A549 (cell line): ENCODE measurements at regions not wholly inside any gene's neighbourhood (a gene's known extent, or its start where the extent isn't known, plus 50 kb on each side); places are given as distances from the start of the nearest gene placed in this dataset.

ENCODE experiments used
- CTCF ChIP-seq: fragments of >200 bp; sonication (Bioruptor Twin); formaldehyde crosslinking; IDR thresholded peaks from 3 replicates; pipeline ENCODE4 v1.5.1; 2016
- EP300 ChIP-seq, 2 experiments: fragments of >200 bp; sonication (Bioruptor Twin); formaldehyde crosslinking; IDR thresholded peaks; 2 replicates in 1 of 2; 3 replicates in 1 of 2; pipeline ENCODE4 v1.6.1; 2016 to 2017
- ESRRA ChIP-seq: fragments of 150-350 bp; IDR thresholded peaks from 2 replicates; pipeline ENCODE4 v1.6.1; 2014; ENCODE audit warnings: mild to moderate bottlenecking, low read length, borderline replicate concordance
- HDAC2 ChIP-seq: fragments of 200-600 bp; sonication (generic); IDR thresholded peaks from 2 replicates; pipeline ENCODE4 v1.6.1; 2016
- HOXA7 ChIP-seq: fragments of 250-450 bp; sonication (Bioruptor Pico); IDR thresholded peaks from 2 replicates; pipeline ENCODE4 v1.5.0; 2020; ENCODE audit warnings: mild to moderate bottlenecking, moderate library complexity
- JUNB ChIP-seq: fragments of >200 bp; sonication (Bioruptor Twin); formaldehyde crosslinking; IDR thresholded peaks from 2 replicates; pipeline ENCODE4 v1.6.1; 2016
- KDM5A ChIP-seq: fragments of 200-600 bp; sonication (generic); IDR thresholded peaks from 2 replicates; pipeline ENCODE4 v1.6.1; 2016; ENCODE audit warnings: antibody characterized with exemption, mild to moderate bottlenecking
- MAX ChIP-seq: IDR thresholded peaks from 2 replicates; pipeline ENCODE4 v1.6.1; 2012
- POLR2A ChIP-seq: IDR thresholded peaks from 2 replicates; pipeline ENCODE4 v1.6.1; 2012; ENCODE audit warnings: mild to moderate bottlenecking, low read length
- RAD21 ChIP-seq, 2 experiments: fragments of >200 bp in 1 of 2; sonication (Bioruptor Twin) in 1 of 2; formaldehyde crosslinking in 1 of 2; IDR thresholded peaks in 1 of 2; conservative IDR thresholded peaks in 1 of 2; 2 replicates in 1 of 2; 3 replicates in 1 of 2; pipeline ENCODE4 v1.6.1; 2012 to 2018; ENCODE audit warnings: inconsistent platforms in 1 of 2
- RCOR1 ChIP-seq: fragments of 150-350 bp; IDR thresholded peaks from 2 replicates; pipeline ENCODE4 v1.6.1; 2014; ENCODE audit warnings: antibody characterized with exemption, low read length, low read depth
- REST ChIP-seq: fragments of 200-600 bp; sonication (generic); IDR thresholded peaks from 2 replicates; pipeline ENCODE4 v1.6.1; 2016; ENCODE audit warnings: antibody characterized with exemption, mild to moderate bottlenecking, moderate library complexity
- RFX5 ChIP-seq: fragments of 450-650 bp; IDR thresholded peaks from 2 replicates; pipeline ENCODE4 v1.7.1; 2014; ENCODE audit warnings: antibody characterized with exemption, mild to moderate bottlenecking, moderate library complexity
- TP53 ChIP-seq: fragments of 250-450 bp; sonication (Bioruptor Pico); IDR thresholded peaks from 2 replicates; pipeline ENCODE4 v1.5.0; 2021; ENCODE audit warnings: mild to moderate bottlenecking, moderate library complexity

GRCh38 chr13:65264066-65264465, 1966.1 kb downstream of the PCDH9 start:
- TF ChIP-seq CTCF, result no peak
- TF ChIP-seq RAD21 (conservative IDR thresholded peaks at IDR 0.05 in 1 of 2, IDR thresholded peaks at IDR 0.05 in 1 of 2), result no peak
- no peak for TF ChIP-seq REST
- TF ChIP-seq HDAC2, result no peak
- no peak for TF ChIP-seq RFX5
- TF ChIP-seq ESRRA, result no peak
- no peak for TF ChIP-seq HOXA7
- no peak for TF ChIP-seq KDM5A
- no peak for TF ChIP-seq EP300 (IDR thresholded peaks at IDR 0.05)
- no peak for TF ChIP-seq TP53 (CRISPR knock-in tag)
- no peak for TF ChIP-seq RCOR1
- TF ChIP-seq MAX, result no peak
- no peak for TF ChIP-seq POLR2A
- TF ChIP-seq JUNB, result no peak
